LNCaP clone FGC (cell line): ENCODE measurements at regions not wholly inside any gene's neighbourhood (a gene's known extent, or its start where the extent isn't known, plus 50 kb on each side); places are given as distances from the start of the nearest gene placed in this dataset.

Experiments used
- DNase-seq: peaks from one replicate; pipeline ENCODE4 v3.0.0-alpha.2; 2011; ENCODE audit warnings: low read depth
- H3K4me3 ChIP-seq: 2 replicates; pipeline ENCODE4 v1.5.1; 2011; ENCODE audit warnings: mild to moderate bottlenecking, low read depth, low read length, control low read depth
- CTCF ChIP-seq: IDR thresholded peaks from 2 replicates; pipeline ENCODE4 v1.5.1; 2012; ENCODE audit warnings: mild to moderate bottlenecking; ENCODE audit not compliant: control insufficient read depth, insufficient read depth; ENCODE audit errors: extremely low read depth

- no peak for DNase-seq
- H3K4me3 ChIP-seq: no peak overlapping the region
- no peak for TF ChIP-seq CTCF
Observed at GRCh38 chr7:62361-63116, 129.8 kb upstream of the FAM20C start.

- no peak for DNase-seq
- TF ChIP-seq CTCF: no peak
Observed at GRCh38 chr7:63117-63480, 129.3 kb upstream of the FAM20C start.

GRCh38 chr7:63521-64021 is 128.8 kb upstream of the FAM20C start:
- no peak overlapping the region for H3K4me3 ChIP-seq
- no peak for DNase-seq
- no peak for TF ChIP-seq CTCF

More at GRCh38 chr7:63117-63480, 129.3 kb upstream of the FAM20C start:
- H3K4me3 ChIP-seq: no peak overlapping the region

- DNase-seq: no peak
- no peak overlapping the region for H3K4me3 ChIP-seq
- peak; percentile 61 for TF ChIP-seq CTCF
Observed at GRCh38 chr7:64098-64915, 128.1 kb upstream of the FAM20C start.

- no peak for DNase-seq
- H3K4me3 ChIP-seq: no peak overlapping the region
- no peak for TF ChIP-seq CTCF
Observed at GRCh38 chr7:64916-65341, 127.4 kb upstream of the FAM20C start.

GRCh38 chr7:65554-65953 is 126.8 kb upstream of the FAM20C start:
- DNase-seq: no peak
- no peak overlapping the region for H3K4me3 ChIP-seq
- TF ChIP-seq CTCF: no peak
